Lower leg skin (tissue), 3 donors: ENCODE measurements at regions not wholly inside any gene's neighbourhood (a gene's known extent, or its start where the extent isn't known, plus 50 kb on each side); places are given as distances from the start of the nearest gene placed in this dataset.

ENCODE experiments used
- CTCF ChIP-seq, 3 donors: fragments of 450-650 bp; IDR thresholded peaks; one replicate each; pipeline ENCODE4 v1.5.1; 2016; ENCODE audit warnings: antibody characterized with exemption in 3 of 3, mild to moderate bottlenecking in 3 of 3, moderate library complexity in 2 of 3
- POLR2A ChIP-seq, 2 donors: fragments of 450-650 bp; IDR thresholded peaks; one replicate each; pipeline ENCODE4 v1.6.1; 2016 to 2017; ENCODE audit warnings: antibody characterized with exemption in 2 of 2, mild to moderate bottlenecking in 1 of 2, moderate library complexity in 1 of 2

GRCh38 chr10:90614631-90615030 is 243.2 kb downstream of the HTR7 start:
- TF ChIP-seq CTCF (IDR thresholded peaks at IDR 0.05) (no peak), POLR2A (IDR thresholded peaks at IDR 0.05) (no peak)
